Amniotic stem cell (primary cell): ENCODE measurements at regions not wholly inside any gene's neighbourhood (a gene's known extent, or its start where the extent isn't known, plus 50 kb on each side); places are given as distances from the start of the nearest gene placed in this dataset.
"Not testable (repeated sequence)": the region's sequence is repeated elsewhere in the genome, so short reads cannot be mapped to it uniquely, and the experiment has no call there.

ENCODE experiments used
- DNase-seq: peaks from one replicate; lab custom pipeline; 2025; lab: John Stamatoyannopoulos, UW

GRCh38 chr14:41072776-41073175 lies 533.9 kb upstream of the LRFN5 start:
- no peak for DNase-seq

GRCh38 chr14:41071351-41071750 lies 535.3 kb upstream of the LRFN5 start:
- DNase-seq = no peak

- no peak for DNase-seq
These were observed 543.9 kb upstream of the LRFN5 start for GRCh38 chr14:41062826-41063225.

GRCh38 chr14:41055589-41055988 lies 551.1 kb upstream of the LRFN5 start:
- DNase-seq = no peak

GRCh38 chr14:41051801-41052200 lies 554.9 kb upstream of the LRFN5 start:
- DNase-seq = no peak

DNA sequence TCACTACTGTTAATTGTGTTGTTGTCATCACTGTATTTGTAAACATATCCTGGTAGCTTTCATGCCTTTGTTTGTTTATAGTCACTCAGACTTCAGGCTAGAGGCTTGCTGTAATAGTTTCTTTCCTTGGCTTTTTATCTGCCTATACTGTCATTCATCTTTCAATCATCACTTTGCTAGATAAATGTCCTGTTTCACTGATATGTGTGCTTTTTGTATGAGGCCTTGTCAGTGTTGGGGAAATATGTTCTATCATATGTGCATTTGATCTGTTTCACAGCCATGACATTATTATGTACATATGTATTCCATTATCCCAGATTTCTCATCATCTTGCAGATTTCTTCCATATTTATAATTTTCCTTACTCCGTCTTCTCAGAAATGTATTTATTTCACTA lies 558.9 kb upstream of the LRFN5 start:
- DNase-seq = no peak

GRCh38 chr14:41037388-41037787 lies 569.3 kb upstream of the LRFN5 start:
- DNase-seq = no peak

GRCh38 chr14:41034969-41035368 lies 571.7 kb upstream of the LRFN5 start:
- no peak for DNase-seq

GRCh38 chr14:41022932-41023331 lies 583.7 kb upstream of the LRFN5 start:
- DNase-seq = no peak

- DNase-seq = no peak
These were observed 590.5 kb upstream of the LRFN5 start for GRCh38 chr14:41016213-41016612.

DNA sequence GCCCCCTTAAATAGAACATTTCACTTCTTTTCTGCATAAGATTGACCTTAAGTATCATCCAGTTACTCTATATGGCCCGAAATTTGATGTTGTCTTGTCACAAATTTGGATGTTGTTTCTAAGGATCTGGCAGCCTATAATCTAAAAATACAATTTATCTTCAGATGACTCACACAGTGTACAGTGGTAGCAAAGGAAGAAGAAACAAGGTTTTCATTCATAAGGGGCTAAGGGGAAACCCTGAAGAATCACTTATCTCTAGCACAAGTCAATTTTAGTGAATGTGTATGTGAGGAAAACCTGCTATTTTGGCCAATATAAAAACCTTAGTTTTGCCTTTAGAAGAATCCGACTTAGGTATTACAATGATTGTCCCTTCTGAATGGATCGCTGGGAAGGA lies 606.3 kb upstream of the LRFN5 start:
- DNase-seq = no peak

GRCh38 chr14:40989260-40989659 lies 617.4 kb upstream of the LRFN5 start:
- DNase-seq = no peak

GRCh38 chr14:40987481-40987880 lies 619.2 kb upstream of the LRFN5 start:
- no peak for DNase-seq

- no peak for DNase-seq
These were observed 620.0 kb upstream of the LRFN5 start for GRCh38 chr14:40986655-40987054.

DNA sequence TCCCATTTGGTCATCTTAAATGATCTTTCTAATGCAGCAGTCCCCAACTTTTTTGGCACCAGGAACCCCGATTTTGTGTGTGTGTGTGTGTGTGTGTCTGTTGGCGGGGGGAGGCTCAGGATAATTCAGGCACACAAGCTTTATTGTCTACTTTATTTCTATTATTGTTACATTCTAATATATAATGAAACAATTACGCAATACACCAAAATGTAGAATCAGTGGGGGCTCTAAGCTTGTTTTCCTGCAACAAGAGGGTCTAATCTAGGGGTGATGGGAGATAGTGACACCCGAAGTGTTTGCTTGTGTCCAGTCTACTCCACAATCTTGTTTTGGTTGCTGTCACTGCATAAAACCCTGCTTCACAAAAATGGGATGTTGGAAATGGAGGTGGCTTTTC lies 621.1 kb upstream of the LRFN5 start:
- DNase-seq = no peak

- DNase-seq = no peak
These were observed 623.1 kb upstream of the LRFN5 start for GRCh38 chr14:40983604-40984003.

DNA sequence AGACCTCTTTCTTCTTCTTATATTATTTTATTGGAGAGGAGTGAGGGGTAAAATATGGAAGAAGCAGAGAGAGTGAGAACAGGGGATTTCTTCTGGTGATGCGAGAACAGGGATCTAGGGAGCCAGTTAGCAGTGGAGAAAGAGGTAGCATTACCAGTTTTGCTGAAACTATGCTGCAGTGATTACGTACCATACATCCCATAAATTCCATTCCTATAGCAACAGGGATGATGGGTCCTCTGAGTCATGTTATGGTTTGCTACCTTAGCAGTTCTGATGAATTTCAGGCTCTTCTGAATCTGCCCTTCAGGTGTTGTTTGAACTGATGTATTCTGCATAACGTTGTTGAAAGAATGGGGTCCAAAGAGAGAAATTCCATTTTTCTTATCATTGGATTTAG lies 625.4 kb upstream of the LRFN5 start:
- DNase-seq = no peak

GRCh38 chr14:40960257-40960656 lies 646.4 kb upstream of the LRFN5 start:
- not testable (repeated sequence) for DNase-seq

- DNase-seq = no peak
These were observed 651.6 kb upstream of the LRFN5 start for GRCh38 chr14:40955131-40955505.

- DNase-seq = not testable (repeated sequence)
These were observed 652.1 kb upstream of the LRFN5 start for GRCh38 chr14:40954448-40955130.

GRCh38 chr14:40944521-40944920 lies 662.2 kb upstream of the LRFN5 start:
- no peak for DNase-seq

DNA sequence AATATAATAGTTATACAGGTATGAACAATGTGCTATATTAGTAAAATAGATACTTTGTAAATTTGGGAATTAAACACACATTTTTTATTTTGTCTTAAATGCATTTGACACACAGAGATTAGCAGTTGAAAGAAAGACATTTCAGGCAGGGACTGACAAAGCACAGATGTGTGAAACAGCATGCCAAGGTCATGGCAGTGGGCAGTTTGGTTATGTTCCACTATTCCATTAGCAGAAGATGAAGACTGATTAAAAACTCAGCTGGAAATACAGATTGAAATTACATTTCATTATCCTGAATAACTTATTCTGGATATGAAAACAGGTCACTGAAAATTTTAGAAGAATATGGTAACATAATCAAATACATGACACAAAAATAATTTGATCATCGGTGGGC lies 669.8 kb upstream of the LRFN5 start:
- no peak for DNase-seq

GRCh38 chr14:40920380-40920779 lies 686.3 kb upstream of the LRFN5 start:
- DNase-seq = no peak

DNA sequence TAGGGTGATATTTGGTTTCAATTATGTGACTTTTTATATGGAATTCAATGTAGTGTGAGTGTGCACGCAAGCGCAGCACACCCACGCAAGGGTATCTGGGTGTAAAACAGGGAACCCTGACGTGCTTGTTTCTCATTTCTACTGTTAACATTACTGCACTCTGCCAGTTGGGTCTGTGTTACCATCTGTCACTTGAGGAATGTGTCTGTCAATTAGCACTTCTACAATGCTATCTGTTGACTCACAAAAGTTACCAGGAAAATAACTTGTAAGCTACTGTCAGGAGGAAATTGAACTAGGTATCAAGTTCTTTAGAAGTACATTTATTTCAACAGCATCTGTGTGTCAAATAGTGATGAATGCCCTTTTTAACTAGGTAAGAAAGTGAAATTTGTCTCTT lies 695.5 kb upstream of the LRFN5 start:
- DNase-seq = no peak

- no peak for DNase-seq
These were observed 696.8 kb upstream of the LRFN5 start for GRCh38 chr14:40909906-40910305.
